Thoracic aorta (tissue), 2 donors: ENCODE measurements at regions not wholly inside any gene's neighbourhood (a gene's known extent, or its start where the extent isn't known, plus 50 kb on each side); places are given as distances from the start of the nearest gene placed in this dataset.

Source experiments
- ATAC-seq: fragments of 150-250 bp; one replicate; pipeline ENCODE4 v1.8.0; 2017; ENCODE audit warnings: low read depth; ENCODE audit not compliant: insufficient number of reproducible peaks, low FRiP score
- DNase-seq: peaks from one replicate; pipeline ENCODE4 v3.0.0-alpha.2; 2020; ENCODE audit warnings: low spot score
- H3K27ac ChIP-seq, 2 donors: fragments of 200-600 bp; sonication (generic); 1 replicate in 1 of 2; 2 replicates in 1 of 2; pipeline ENCODE4 v1.5.1; 2016; ENCODE audit warnings: mild to moderate bottlenecking in 2 of 2, moderate library complexity in 2 of 2
- H3K27me3 ChIP-seq: fragments of 200-600 bp; sonication (generic); replicated peaks from 2 replicates; pipeline ENCODE4 v1.6.0; 2016; ENCODE audit warnings: mild to moderate bottlenecking; ENCODE audit not compliant: insufficient read depth
- H3K36me3 ChIP-seq: fragments of 200-600 bp; sonication (generic); one replicate; pipeline ENCODE4 v1.5.1; 2016
- H3K4me1 ChIP-seq, 2 donors: fragments of 200-600 bp; sonication (generic); 1 replicate in 1 of 2; 2 replicates in 1 of 2; pipeline versions ENCODE4 v1.5.1 to v1.6.0; 2016; ENCODE audit warnings: low read depth in 2 of 2, mild to moderate bottlenecking in 1 of 2; ENCODE audit not compliant: control insufficient read depth in 1 of 2
- H3K4me3 ChIP-seq: fragments of 200-600 bp; sonication (generic); 2 replicates; pipeline ENCODE4 v1.5.1; 2016; ENCODE audit warnings: mild to moderate bottlenecking
- H3K9me3 ChIP-seq: fragments of 200-600 bp; sonication (generic); 2 replicates; pipeline ENCODE4 v1.5.1; 2016
- CTCF ChIP-seq: fragments of 200-600 bp; sonication (generic); IDR thresholded peaks from one replicate; pipeline ENCODE4 v1.5.1; 2019; ENCODE audit warnings: antibody characterized with exemption

GRCh38 chr14:83958359-83958758 is 1571.6 kb upstream of the FLRT2 start:
- no peaks in the 10 kb centered on the region for H3K4me1 ChIP-seq
- TF ChIP-seq CTCF: no peak
- ATAC-seq (no peak), DNase-seq (no peak)
- H3K27me3 ChIP-seq: no peaks in the 10 kb centered on the region
- no peaks in the 10 kb centered on the region for H3K36me3 ChIP-seq
- H3K27ac ChIP-seq: no peak overlapping the region
- H3K4me3 ChIP-seq: no peak overlapping the region
- peaks cover 4% of the 10 kb centered on the region for H3K9me3 ChIP-seq

- DNase-seq (no peak), ATAC-seq (no peak)
- Histone ChIP-seq H3K27me3 (no peaks in the 10 kb centered on the region), H3K4me3 (no peak overlapping the region), H3K27ac (no peak overlapping the region), H3K9me3 (peaks cover 4% of the 10 kb centered on the region), H3K4me1 (no peaks in the 10 kb centered on the region), H3K36me3 (no peaks in the 10 kb centered on the region)
- TF ChIP-seq CTCF: no peak
Observed at GRCh38 chr14:83960832-83961512, 1569.0 kb upstream of the FLRT2 start.

- DNase-seq: no peak
- no peaks in the 10 kb centered on the region for H3K27me3 ChIP-seq
- ATAC-seq: no peak
- H3K36me3 ChIP-seq: no peaks in the 10 kb centered on the region
- no peaks in the 10 kb centered on the region for H3K9me3 ChIP-seq
- no peak overlapping the region for H3K4me3 ChIP-seq
- peaks cover 0 to 3% of the 10 kb centered on the region in 2 donors for H3K4me1 ChIP-seq
- no peak overlapping the region for H3K27ac ChIP-seq
- TF ChIP-seq CTCF: no peak
Observed at GRCh38 chr14:83969998-83970397, 1559.9 kb upstream of the FLRT2 start.

- DNase-seq: no peak
- ATAC-seq: no peak
- H3K27me3 ChIP-seq: no peaks in the 10 kb centered on the region
- peaks cover 4 to 18% of the 10 kb centered on the region in 2 donors for H3K4me1 ChIP-seq
- no peaks in the 10 kb centered on the region for H3K36me3 ChIP-seq
- H3K9me3 ChIP-seq: no peaks in the 10 kb centered on the region
- no peak for TF ChIP-seq CTCF
- no peak overlapping the region for H3K27ac ChIP-seq
- H3K4me3 ChIP-seq: no peak overlapping the region
Observed at GRCh38 chr14:83972631-83973030, 1557.3 kb upstream of the FLRT2 start.

- ATAC-seq (no peak), DNase-seq (no peak)
- H3K27ac ChIP-seq: no peak overlapping the region
Observed at GRCh38 chr14:83974647-83975163, 1555.2 kb upstream of the FLRT2 start.

More at GRCh38 chr14:83974647-83975163, 1555.2 kb upstream of the FLRT2 start:
- no peak for TF ChIP-seq CTCF
- Histone ChIP-seq H3K4me3 (no peak overlapping the region), H3K9me3 (no peaks in the 10 kb centered on the region), H3K27me3 (no peaks in the 10 kb centered on the region), H3K4me1 (peaks cover 4 to 18% of the 10 kb centered on the region in 2 donors), H3K36me3 (no peaks in the 10 kb centered on the region)
